SK-N-MC (cell line): ENCODE measurements at regions not wholly inside any gene's neighbourhood (a gene's known extent, or its start where the extent isn't known, plus 50 kb on each side); places are given as distances from the start of the nearest gene placed in this dataset.

Source experiments
- EZH2 ChIP-seq: fragments of 200-600 bp; sonication (generic); IDR thresholded peaks from one replicate; pipeline ENCODE4 v1.6.1; 2017; ENCODE audit warnings: antibody characterized with exemption
- POLR2AphosphoS5 ChIP-seq: IDR thresholded peaks from 2 replicates; pipeline ENCODE4 v1.6.1; 2012; ENCODE audit warnings: mild to moderate bottlenecking, low read depth, low read length, borderline replicate concordance

- TF ChIP-seq POLR2AphosphoS5: no peak
- no peak for TF ChIP-seq EZH2
Observed at GRCh38 chr1:219446288-219446687, 166.6 kb downstream of the ZC3H11B start.
